Upper lobe of left lung (tissue), 6 donors: ENCODE measurements at regions not wholly inside any gene's neighbourhood (a gene's known extent, or its start where the extent isn't known, plus 50 kb on each side); places are given as distances from the start of the nearest gene placed in this dataset.
A peak's percentile ranks its signal among the peaks of the same experiment; 100 is the strongest.

Experiments
- ATAC-seq, 2 donors: fragments of 200-7000 bp; cut with Tn5 transposase; one replicate each; pipeline ENCODE4 v1.9.1; 2022; ENCODE audit warnings: mild to moderate bottlenecking in 2 of 2, moderate library complexity in 2 of 2; ENCODE audit not compliant: low FRiP score in 2 of 2
- DNase-seq, 2 donors: peaks; one replicate each; pipeline ENCODE4 v3.0.0-alpha.2; 2019 to 2020
- H3K27ac ChIP-seq, 4 donors: fragments of 200-600 bp; sonication (generic); one replicate each; pipeline ENCODE4 v1.5.1; 2016 to 2019
- H3K27me3 ChIP-seq, 4 donors: fragments of 200-600 bp; sonication (generic); one replicate each; pipeline ENCODE4 v1.5.1; 2017 to 2019
- H3K36me3 ChIP-seq, 4 donors: fragments of 200-600 bp; sonication (generic); one replicate each; pipeline ENCODE4 v1.5.1; 2016 to 2019
- H3K4me1 ChIP-seq, 4 donors: fragments of 200-600 bp; sonication (generic); one replicate each; pipeline ENCODE4 v1.5.1; 2018 to 2019
- H3K4me3 ChIP-seq, 4 donors: fragments of 200-600 bp; sonication (generic); one replicate each; pipeline ENCODE4 v1.5.1; 2017 to 2019; ENCODE audit warnings: mild to moderate bottlenecking in 2 of 4, moderate library complexity in 1 of 4
- H3K9me3 ChIP-seq, 4 donors: fragments of 200-600 bp; sonication (generic); one replicate each; pipeline ENCODE4 v1.5.1; 2018 to 2019
- EP300 ChIP-seq, 4 donors: sonication (generic); formaldehyde crosslinking; IDR thresholded peaks; one replicate each; pipeline ENCODE4 v1.5.1; 2017; ENCODE audit warnings: antibody characterized with exemption in 4 of 4, control low read depth in 2 of 4
- POLR2A ChIP-seq, 4 donors: fragments of 450-650 bp; IDR thresholded peaks; one replicate each; pipeline ENCODE4 v1.5.1; 2016 to 2017; ENCODE audit warnings: antibody characterized with exemption in 4 of 4, mild to moderate bottlenecking in 2 of 4
- POLR2AphosphoS5 ChIP-seq, 2 donors: sonication (generic); formaldehyde crosslinking; IDR thresholded peaks; one replicate each; pipeline ENCODE4 v1.5.1; 2017; ENCODE audit warnings: antibody characterized with exemption in 2 of 2
- WGBS, 2 donors: methylation state at CpG; one replicate each; pipeline ENCODE4 v1.1.5; 2017 to 2018; 5-methylcytosine and 5-hydroxymethylcytosine counted together
- TF ChIP-seq, protein P1 (sequence below), 6 experiments: fragments of 450-650 bp in 4 of 6; fragments of 200-600 bp in 2 of 6; sonication (generic) in 2 of 6; IDR thresholded peaks; one replicate each; pipeline ENCODE4 v1.5.1; 2016 to 2019; ENCODE audit warnings: antibody characterized with exemption in 6 of 6
- donor health status: DM: no; HTN: no; CAD: no; lungs with moderate emphysema.
- donor health status: DM: no; HTN: yes; CAD: no; lungs with severe emphysema.

GRCh38 chr14:62087191-62087590, 325.0 kb downstream of the SNAPC1 start:
- 89 to 92% methylated on average over 14 of the region's 14 CpGs for WGBS, 2 donors
- Histone ChIP-seq H3K9me3 (peaks cover 0 to 2% (median 0%) of the 10 kb centered on the region in 4 donors), H3K27ac (no peak overlapping the region), H3K36me3 (no peaks in the 10 kb centered on the region), H3K4me3 (no peak overlapping the region), H3K27me3 (no peaks in the 10 kb centered on the region), H3K4me1 (no peaks in the 10 kb centered on the region)
- TF ChIP-seq POLR2AphosphoS5 (IDR thresholded peaks at IDR 0.05) (no peak), EP300 (IDR thresholded peaks at IDR 0.05) (no peak), POLR2A (IDR thresholded peaks at IDR 0.05) (no peak)
- TF ChIP-seq, protein P1, sequence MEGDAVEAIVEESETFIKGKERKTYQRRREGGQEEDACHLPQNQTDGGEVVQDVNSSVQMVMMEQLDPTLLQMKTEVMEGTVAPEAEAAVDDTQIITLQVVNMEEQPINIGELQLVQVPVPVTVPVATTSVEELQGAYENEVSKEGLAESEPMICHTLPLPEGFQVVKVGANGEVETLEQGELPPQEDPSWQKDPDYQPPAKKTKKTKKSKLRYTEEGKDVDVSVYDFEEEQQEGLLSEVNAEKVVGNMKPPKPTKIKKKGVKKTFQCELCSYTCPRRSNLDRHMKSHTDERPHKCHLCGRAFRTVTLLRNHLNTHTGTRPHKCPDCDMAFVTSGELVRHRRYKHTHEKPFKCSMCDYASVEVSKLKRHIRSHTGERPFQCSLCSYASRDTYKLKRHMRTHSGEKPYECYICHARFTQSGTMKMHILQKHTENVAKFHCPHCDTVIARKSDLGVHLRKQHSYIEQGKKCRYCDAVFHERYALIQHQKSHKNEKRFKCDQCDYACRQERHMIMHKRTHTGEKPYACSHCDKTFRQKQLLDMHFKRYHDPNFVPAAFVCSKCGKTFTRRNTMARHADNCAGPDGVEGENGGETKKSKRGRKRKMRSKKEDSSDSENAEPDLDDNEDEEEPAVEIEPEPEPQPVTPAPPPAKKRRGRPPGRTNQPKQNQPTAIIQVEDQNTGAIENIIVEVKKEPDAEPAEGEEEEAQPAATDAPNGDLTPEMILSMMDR (IDR thresholded peaks at IDR 0.05), result no peak
- ATAC-seq (no peak), DNase-seq (peak in 1 of 2 donors; percentile 62)

- Histone ChIP-seq H3K27me3 (no peaks in the 10 kb centered on the region), H3K27ac (no peak overlapping the region), H3K4me1 (no peaks in the 10 kb centered on the region), H3K36me3 (no peaks in the 10 kb centered on the region), H3K9me3 (no peaks in the 10 kb centered on the region), H3K4me3 (no peak overlapping the region)
- no peak for DNase-seq
- 65 to 77% methylated on average over 1 of the region's 1 CpG for WGBS, 2 donors
- ATAC-seq, result no peak
- TF ChIP-seq EP300 (IDR thresholded peaks at IDR 0.05) (no peak), POLR2A (IDR thresholded peaks at IDR 0.05) (no peak)
Observed at GRCh38 chr14:62093736-62094135, 331.5 kb downstream of the SNAPC1 start.

- no peak overlapping the region for H3K4me3 ChIP-seq
- H3K9me3 ChIP-seq, result no peaks in the 10 kb centered on the region
- no peaks in the 10 kb centered on the region for H3K4me1 ChIP-seq
- no peaks in the 10 kb centered on the region for H3K36me3 ChIP-seq
- no peak overlapping the region for H3K27ac ChIP-seq
- no peaks in the 10 kb centered on the region for H3K27me3 ChIP-seq
- TF ChIP-seq EP300 (IDR thresholded peaks at IDR 0.05), result no peak
- TF ChIP-seq POLR2AphosphoS5 (IDR thresholded peaks at IDR 0.05), result no peak
- no peak for TF ChIP-seq POLR2A (IDR thresholded peaks at IDR 0.05)
- TF ChIP-seq, protein P1 (IDR thresholded peaks at IDR 0.05), result no peak
- WGBS, 2 donors, result 67 to 72% methylated on average over 2 of the region's 2 CpGs
- ATAC-seq (no peak), DNase-seq (no peak)
Observed at GRCh38 chr14:62097072-62097471, 334.9 kb downstream of the SNAPC1 start.

GRCh38 chr14:62097824-62098223, 335.6 kb downstream of the SNAPC1 start:
- 84 to 91% methylated on average over 2 of the region's 2 CpGs for WGBS, 2 donors

DNA sequence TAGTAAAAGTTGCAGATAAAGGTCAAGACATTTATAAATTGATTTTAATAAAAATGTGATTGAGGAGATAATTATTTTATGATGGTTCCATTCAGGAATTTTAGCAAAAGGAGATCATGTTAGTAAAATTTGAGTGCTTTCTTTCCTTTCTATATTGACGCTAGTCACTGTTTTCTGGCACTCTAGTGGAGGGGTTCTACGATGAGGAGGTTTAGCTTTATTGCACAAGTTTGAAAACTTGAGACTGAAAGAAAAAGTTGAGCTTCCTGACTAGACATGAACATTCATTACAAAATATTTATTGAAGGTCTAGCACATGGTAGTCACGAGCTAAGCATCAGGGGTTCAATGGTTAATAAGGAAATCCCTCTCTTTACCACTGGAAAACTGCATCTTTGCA, 336.1 kb downstream of the SNAPC1 start:
- Histone ChIP-seq H3K36me3 (no peaks in the 10 kb centered on the region), H3K9me3 (no peaks in the 10 kb centered on the region), H3K27ac (no peak overlapping the region), H3K4me3 (no peak overlapping the region), H3K4me1 (no peaks in the 10 kb centered on the region), H3K27me3 (no peaks in the 10 kb centered on the region)
- TF ChIP-seq EP300 (IDR thresholded peaks at IDR 0.05) (no peak), POLR2A (IDR thresholded peaks at IDR 0.05) (no peak), POLR2AphosphoS5 (IDR thresholded peaks at IDR 0.05) (no peak)
- TF ChIP-seq, protein P1 (IDR thresholded peaks at IDR 0.05), result no peak
- DNase-seq (no peak), ATAC-seq (no peak)
- 72 to 86% methylated on average over 3 of the region's 3 CpGs for WGBS, 2 donors

More at GRCh38 chr14:62097824-62098223, 335.6 kb downstream of the SNAPC1 start:
- Histone ChIP-seq H3K27me3 (no peaks in the 10 kb centered on the region), H3K9me3 (no peaks in the 10 kb centered on the region), H3K4me3 (no peak overlapping the region), H3K27ac (no peak overlapping the region), H3K4me1 (no peaks in the 10 kb centered on the region), H3K36me3 (no peaks in the 10 kb centered on the region)
- TF ChIP-seq POLR2AphosphoS5 (IDR thresholded peaks at IDR 0.05) (no peak), EP300 (IDR thresholded peaks at IDR 0.05) (no peak), POLR2A (IDR thresholded peaks at IDR 0.05) (no peak)
- TF ChIP-seq, protein P1 (IDR thresholded peaks at IDR 0.05), result no peak
- no peak for DNase-seq
- ATAC-seq, result no peak
